HepG2 (cell line): ENCODE measurements at regions not wholly inside any gene's neighbourhood (a gene's known extent, or its start where the extent isn't known, plus 50 kb on each side); places are given as distances from the start of the nearest gene placed in this dataset.

Experiments
- ATF7-NPFF ChIP-seq: sonication (generic); formaldehyde crosslinking; IDR thresholded peaks from 2 replicates; pipeline ENCODE4 v1.8.1; 2023; ENCODE audit warnings: mild to moderate bottlenecking, low read depth, missing genetic modification reagents, moderate library complexity
- CCAR2 ChIP-seq: fragments of 200-400 bp; formaldehyde crosslinking; optimal IDR thresholded peaks from 2 replicates; pipeline ENCODE3; 2018; ENCODE audit warnings: low read depth, mild to moderate bottlenecking, low read length, moderate library complexity
- CENPT ChIP-seq: sonication (generic); formaldehyde crosslinking; IDR thresholded peaks from 2 replicates; pipeline ENCODE4 v1.8.0; 2022; ENCODE audit warnings: low read depth, mild to moderate bottlenecking, moderate library complexity, missing genetic modification reagents
- EHMT2 ChIP-seq: fragments of 200-600 bp; sonication (generic); IDR thresholded peaks from 2 replicates; pipeline ENCODE4 v1.7.0; 2017; ENCODE audit warnings: antibody characterized with exemption, low read depth, low read length, borderline replicate concordance
- FOXK2 ChIP-seq: fragments of 450-650 bp; IDR thresholded peaks from 2 replicates; pipeline ENCODE4 v1.6.1; 2016
- MAFG ChIP-seq: sonication (generic); formaldehyde crosslinking; IDR thresholded peaks from 2 replicates; pipeline ENCODE4 v1.5.1; 2020; ENCODE audit warnings: mild to moderate bottlenecking, missing genetic modification reagents
- RBAK ChIP-seq: sonication (generic); formaldehyde crosslinking; IDR thresholded peaks from 2 replicates; pipeline ENCODE4 v1.5.1; 2020; ENCODE audit warnings: mild to moderate bottlenecking, missing genetic modification reagents
- SKI ChIP-seq: fragments of 450-650 bp; IDR thresholded peaks from one replicate; pipeline ENCODE4 v1.6.1; 2018; ENCODE audit warnings: mild to moderate bottlenecking; ENCODE audit not compliant: partially characterized antibody
- SMARCE1 ChIP-seq: fragments of 450-650 bp; IDR thresholded peaks from 2 replicates; pipeline ENCODE4 v1.6.1; 2017; ENCODE audit warnings: borderline replicate concordance
- ZFP90 ChIP-seq: sonication (generic); formaldehyde crosslinking; IDR thresholded peaks from 2 replicates; pipeline ENCODE4 v1.8.0; 2022; ENCODE audit warnings: missing genetic modification reagents, mild to moderate bottlenecking, inconsistent platforms, borderline replicate concordance
- ZMYM4 ChIP-seq: sonication (generic); formaldehyde crosslinking; IDR thresholded peaks from 2 replicates; pipeline ENCODE4 v1.8.1; 2023; ENCODE audit warnings: mild to moderate bottlenecking, missing genetic modification reagents
- ZNF10 ChIP-seq: sonication (generic); formaldehyde crosslinking; IDR thresholded peaks from 2 replicates; pipeline ENCODE4 v1.4.0; 2020; ENCODE audit warnings: mild to moderate bottlenecking, low read depth, missing genetic modification reagents, borderline replicate concordance
- ZNF18 ChIP-seq: sonication (generic); formaldehyde crosslinking; IDR thresholded peaks from 2 replicates; pipeline ENCODE4 v1.8.0; 2022; ENCODE audit warnings: mild to moderate bottlenecking, missing genetic modification reagents; ENCODE audit not compliant: insufficient replicate concordance
- ZNF296 ChIP-seq: sonication (generic); formaldehyde crosslinking; conservative IDR thresholded peaks from 2 replicates; pipeline ENCODE4 v1.5.0; 2020; ENCODE audit warnings: mild to moderate bottlenecking, missing genetic modification reagents
- ZNF3 ChIP-seq: IDR thresholded peaks from 2 replicates; pipeline ENCODE4 v1.7.0; 2017; ENCODE audit warnings: inconsistent platforms
- ZNF441 ChIP-seq: sonication (generic); formaldehyde crosslinking; IDR thresholded peaks from 2 replicates; pipeline ENCODE4 v1.7.0; 2021; ENCODE audit warnings: missing genetic modification reagents, borderline replicate concordance
- ZNF589 ChIP-seq: sonication (generic); formaldehyde crosslinking; conservative IDR thresholded peaks from 2 replicates; pipeline ENCODE4 v1.8.0; 2022; ENCODE audit warnings: mild to moderate bottlenecking, moderate library complexity, missing genetic modification reagents
- ZNF605 ChIP-seq: sonication (generic); formaldehyde crosslinking; IDR thresholded peaks from 2 replicates; pipeline ENCODE4 v1.8.0; 2022; ENCODE audit warnings: mild to moderate bottlenecking, missing genetic modification reagents
- ZNF772 ChIP-seq: sonication (generic); formaldehyde crosslinking; IDR thresholded peaks from 2 replicates; pipeline ENCODE4 v1.5.0; 2020; ENCODE audit warnings: mild to moderate bottlenecking, missing genetic modification reagents
- ZNF841 ChIP-seq: sonication (generic); formaldehyde crosslinking; IDR thresholded peaks from 2 replicates; pipeline ENCODE4 v1.8.1; 2023; ENCODE audit warnings: missing genetic modification reagents, borderline replicate concordance
- TF ChIP-seq, protein P1 (sequence below): fragments of 450-650 bp; IDR thresholded peaks from 2 replicates; pipeline ENCODE4 v1.6.1; 2016

- TF ChIP-seq, protein P1, sequence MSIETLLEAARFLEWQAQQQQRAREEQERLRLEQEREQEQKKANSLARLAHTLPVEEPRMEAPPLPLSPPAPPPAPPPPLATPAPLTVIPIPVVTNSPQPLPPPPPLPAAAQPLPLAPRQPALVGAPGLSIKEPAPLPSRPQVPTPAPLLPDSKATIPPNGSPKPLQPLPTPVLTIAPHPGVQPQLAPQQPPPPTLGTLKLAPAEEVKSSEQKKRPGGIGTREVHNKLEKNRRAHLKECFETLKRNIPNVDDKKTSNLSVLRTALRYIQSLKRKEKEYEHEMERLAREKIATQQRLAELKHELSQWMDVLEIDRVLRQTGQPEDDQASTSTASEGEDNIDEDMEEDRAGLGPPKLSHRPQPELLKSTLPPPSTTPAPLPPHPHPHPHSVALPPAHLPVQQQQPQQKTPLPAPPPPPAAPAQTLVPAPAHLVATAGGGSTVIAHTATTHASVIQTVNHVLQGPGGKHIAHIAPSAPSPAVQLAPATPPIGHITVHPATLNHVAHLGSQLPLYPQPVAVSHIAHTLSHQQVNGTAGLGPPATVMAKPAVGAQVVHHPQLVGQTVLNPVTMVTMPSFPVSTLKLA: 0 out of 2 replicates have a peak, but pooled peaks have one; percentile 8
- TF ChIP-seq ZMYM4 (CRISPR knock-in tag) (peak; percentile 91), ZNF772 (peak; percentile 91), ATF7-NPFF (CRISPR knock-in tag) (no peak), SKI (peak; percentile 98), CCAR2 (no peak), ZNF10 (CRISPR knock-in tag) (no peak), ZNF589 (CRISPR knock-in tag) (peak; percentile 95), ZNF18 (CRISPR knock-in tag) (peak; percentile 91), ZNF841 (CRISPR knock-in tag) (peak; percentile 42; the same call in 1 of the 2 replicates), EHMT2 (peak; percentile 91; the same call in 1 of the 2 replicates), RBAK (CRISPR knock-in tag) (no peak), ZNF605 (CRISPR knock-in tag) (peak; percentile 59; the same call in 1 of the 2 replicates), ZNF441 (CRISPR knock-in tag) (peak; percentile 46; the same call in 1 of the 2 replicates), CENPT (CRISPR knock-in tag) (no peak), SMARCE1 (no peak), FOXK2 (peak; percentile 96), ZFP90 (no peak), ZNF3 (CRISPR knock-in tag) (peak; percentile 76), ZNF296 (no peak), MAFG (CRISPR knock-in tag) (no peak)
Measured at GRCh38 chr2:74764429-74765272, 69.3 kb upstream of the HK2 start (continued).
